ENCODE measurements at regions not wholly inside any gene's neighbourhood (a gene's known extent, or its start where the extent isn't known, plus 50 kb on each side); places are given as distances from the start of the nearest gene placed in this dataset.
A peak's percentile ranks its signal among the peaks of the same experiment; 100 is the strongest.

GRCh38 chr22:46090631-46091201 lies 59.6 kb upstream of the PPARA start:
- peak overlapping the region in 4 of 5 donors; percentile 20 to 89 (median 82) for H3K9ac ChIP-seq (ENCODE audit: low read length in 5 of 5)
- peaks cover 32 to 98% (median 97%) of the 10 kb centered on the region in 5 donors for H3K4me1 ChIP-seq (ENCODE audit: control insufficient read depth in 5 of 5, insufficient read depth in 5 of 5, low read length in 5 of 5)
- peak overlapping the region; percentile 99 for H3K27ac ChIP-seq (ENCODE audit: low read depth, low read length)
- no peaks in the 10 kb centered on the region for H3K9me3 ChIP-seq (ENCODE audit: control insufficient read depth in 5 of 5, low read length in 5 of 5)
- peaks cover 0 to 71% (median 42%) of the 10 kb centered on the region in 5 donors for H3K36me3 ChIP-seq (ENCODE audit: control insufficient read depth in 5 of 5, insufficient read depth in 5 of 5, low read length in 5 of 5)
- H3K27me3 ChIP-seq (ENCODE audit: control insufficient read depth in 5 of 5, insufficient read depth in 4 of 5, low read length in 5 of 5): no peaks in the 10 kb centered on the region
- H3K4me3 ChIP-seq (ENCODE audit: low read depth in 1 of 5, low read length in 5 of 5): peak overlapping the region in 2 of 5 donors; percentile 14 to 18

GRCh38 chr22:46091277-46091977 lies 58.9 kb upstream of the PPARA start:
- Histone ChIP-seq H3K4me3 (ENCODE audit: low read depth in 1 of 5, low read length in 5 of 5) (no peak overlapping the region), H3K9ac (ENCODE audit: low read length in 5 of 5) (peak overlapping the region in 2 of 5 donors; percentile 10 to 77), H3K27me3 (ENCODE audit: control insufficient read depth in 5 of 5, insufficient read depth in 4 of 5, low read length in 5 of 5) (no peaks in the 10 kb centered on the region), H3K9me3 (ENCODE audit: control insufficient read depth in 5 of 5, low read length in 5 of 5) (no peaks in the 10 kb centered on the region), H3K4me1 (ENCODE audit: control insufficient read depth in 5 of 5, insufficient read depth in 5 of 5, low read length in 5 of 5) (peaks cover 30 to 98% (median 97%) of the 10 kb centered on the region in 5 donors), H3K27ac (ENCODE audit: low read depth, low read length) (peak overlapping the region; percentile 99), H3K36me3 (ENCODE audit: control insufficient read depth in 5 of 5, insufficient read depth in 5 of 5, low read length in 5 of 5) (peaks cover 0 to 67% (median 42%) of the 10 kb centered on the region in 5 donors)

GRCh38 chr22:46092011-46092410 lies 58.3 kb upstream of the PPARA start:
- Histone ChIP-seq H3K9me3 (ENCODE audit: control insufficient read depth in 5 of 5, low read length in 5 of 5) (no peaks in the 10 kb centered on the region), H3K4me1 (ENCODE audit: control insufficient read depth in 5 of 5, insufficient read depth in 5 of 5, low read length in 5 of 5) (peaks cover 25 to 98% (median 97%) of the 10 kb centered on the region in 5 donors), H3K4me3 (ENCODE audit: low read depth in 1 of 5, low read length in 5 of 5) (peak overlapping the region in 1 of 5 donors; percentile 32), H3K36me3 (ENCODE audit: control insufficient read depth in 5 of 5, insufficient read depth in 5 of 5, low read length in 5 of 5) (peaks cover 0 to 62% (median 39%) of the 10 kb centered on the region in 5 donors), H3K27me3 (ENCODE audit: control insufficient read depth in 5 of 5, insufficient read depth in 4 of 5, low read length in 5 of 5) (no peaks in the 10 kb centered on the region), H3K27ac (ENCODE audit: low read depth, low read length) (peak overlapping the region; percentile 99), H3K9ac (ENCODE audit: low read length in 5 of 5) (peak overlapping the region in 1 of 5 donors; percentile 77)

- H3K4me1 ChIP-seq (ENCODE audit: control insufficient read depth in 5 of 5, insufficient read depth in 5 of 5, low read length in 5 of 5): peaks cover 19 to 98% (median 96%) of the 10 kb centered on the region in 5 donors
- H3K36me3 ChIP-seq (ENCODE audit: control insufficient read depth in 5 of 5, insufficient read depth in 5 of 5, low read length in 5 of 5): peaks cover 0 to 59% (median 39%) of the 10 kb centered on the region in 5 donors
- H3K9me3 ChIP-seq (ENCODE audit: control insufficient read depth in 5 of 5, low read length in 5 of 5): no peaks in the 10 kb centered on the region
- no peaks in the 10 kb centered on the region for H3K27me3 ChIP-seq (ENCODE audit: control insufficient read depth in 5 of 5, insufficient read depth in 4 of 5, low read length in 5 of 5)
- H3K27ac ChIP-seq (ENCODE audit: low read depth, low read length): peak overlapping the region; percentile 99
- peak overlapping the region in 2 of 5 donors; percentile 7 to 32 for H3K4me3 ChIP-seq (ENCODE audit: low read depth in 1 of 5, low read length in 5 of 5)
- peak overlapping the region in 4 of 5 donors; percentile 12 to 30 (median 23) for H3K9ac ChIP-seq (ENCODE audit: low read length in 5 of 5)
Observed at GRCh38 chr22:46092670-46093410, 57.5 kb upstream of the PPARA start.

- Histone ChIP-seq H3K27ac (ENCODE audit: low read depth, low read length) (peak overlapping the region; percentile 99), H3K36me3 (ENCODE audit: control insufficient read depth in 5 of 5, insufficient read depth in 5 of 5, low read length in 5 of 5) (peaks cover 0 to 66% (median 49%) of the 10 kb centered on the region in 5 donors), H3K27me3 (ENCODE audit: control insufficient read depth in 5 of 5, insufficient read depth in 4 of 5, low read length in 5 of 5) (no peaks in the 10 kb centered on the region)
Observed at GRCh38 chr22:46093796-46094195, 56.5 kb upstream of the PPARA start.

GRCh38 chr22:46094676-46095075 lies 55.6 kb upstream of the PPARA start:
- no peaks in the 10 kb centered on the region for H3K9me3 ChIP-seq (ENCODE audit: control insufficient read depth in 5 of 5, low read length in 5 of 5)
- peaks cover 0 to 65% (median 54%) of the 10 kb centered on the region in 5 donors for H3K36me3 ChIP-seq (ENCODE audit: control insufficient read depth in 5 of 5, insufficient read depth in 5 of 5, low read length in 5 of 5)
- peaks cover 9 to 97% (median 95%) of the 10 kb centered on the region in 5 donors for H3K4me1 ChIP-seq (ENCODE audit: control insufficient read depth in 5 of 5, insufficient read depth in 5 of 5, low read length in 5 of 5)
- peak overlapping the region in 2 of 5 donors; percentile 55 to 71 for H3K9ac ChIP-seq (ENCODE audit: low read length in 5 of 5)
- no peak overlapping the region for H3K4me3 ChIP-seq (ENCODE audit: low read depth in 1 of 5, low read length in 5 of 5)
- peak overlapping the region; percentile 99 for H3K27ac ChIP-seq (ENCODE audit: low read depth, low read length)
- H3K27me3 ChIP-seq (ENCODE audit: control insufficient read depth in 5 of 5, insufficient read depth in 4 of 5, low read length in 5 of 5): no peaks in the 10 kb centered on the region

More at GRCh38 chr22:46093796-46094195, 56.5 kb upstream of the PPARA start:
- Histone ChIP-seq H3K9ac (ENCODE audit: low read length in 5 of 5) (no peak overlapping the region), H3K4me1 (ENCODE audit: control insufficient read depth in 5 of 5, insufficient read depth in 5 of 5, low read length in 5 of 5) (peaks cover 17 to 97% (median 96%) of the 10 kb centered on the region in 5 donors), H3K4me3 (ENCODE audit: low read depth in 1 of 5, low read length in 5 of 5) (no peak overlapping the region), H3K9me3 (ENCODE audit: control insufficient read depth in 5 of 5, low read length in 5 of 5) (no peaks in the 10 kb centered on the region)

- Histone ChIP-seq H3K9me3 (ENCODE audit: control insufficient read depth in 5 of 5, low read length in 5 of 5) (no peaks in the 10 kb centered on the region), H3K4me1 (ENCODE audit: control insufficient read depth in 5 of 5, insufficient read depth in 5 of 5, low read length in 5 of 5) (peaks cover 8 to 94% (median 88%) of the 10 kb centered on the region in 5 donors), H3K9ac (ENCODE audit: low read length in 5 of 5) (peak overlapping the region in 1 of 5 donors; percentile 2), H3K27ac (ENCODE audit: low read depth, low read length) (peak overlapping the region; percentile 40), H3K27me3 (ENCODE audit: control insufficient read depth in 5 of 5, insufficient read depth in 4 of 5, low read length in 5 of 5) (no peaks in the 10 kb centered on the region), H3K36me3 (ENCODE audit: control insufficient read depth in 5 of 5, insufficient read depth in 5 of 5, low read length in 5 of 5) (peaks cover 0 to 70% (median 60%) of the 10 kb centered on the region in 5 donors), H3K4me3 (ENCODE audit: low read depth in 1 of 5, low read length in 5 of 5) (no peak overlapping the region)
Observed at GRCh38 chr22:46096051-46096450, 54.3 kb upstream of the PPARA start.

- no peaks in the 10 kb centered on the region for H3K27me3 ChIP-seq (ENCODE audit: control insufficient read depth in 5 of 5, insufficient read depth in 4 of 5, low read length in 5 of 5)
- H3K36me3 ChIP-seq (ENCODE audit: control insufficient read depth in 5 of 5, insufficient read depth in 5 of 5, low read length in 5 of 5): peaks cover 0 to 70% (median 60%) of the 10 kb centered on the region in 5 donors
- no peaks in the 10 kb centered on the region for H3K9me3 ChIP-seq (ENCODE audit: control insufficient read depth in 5 of 5, low read length in 5 of 5)
- peak overlapping the region in 2 of 5 donors; percentile 36 to 41 for H3K9ac ChIP-seq (ENCODE audit: low read length in 5 of 5)
- peak overlapping the region; percentile 40 for H3K27ac ChIP-seq (ENCODE audit: low read depth, low read length)
- H3K4me1 ChIP-seq (ENCODE audit: control insufficient read depth in 5 of 5, insufficient read depth in 5 of 5, low read length in 5 of 5): peaks cover 6 to 90% (median 88%) of the 10 kb centered on the region in 5 donors
- no peak overlapping the region for H3K4me3 ChIP-seq (ENCODE audit: low read depth in 1 of 5, low read length in 5 of 5)
Observed at GRCh38 chr22:46096706-46097230, 53.6 kb upstream of the PPARA start.

GRCh38 chr22:46097268-46097900 lies 52.9 kb upstream of the PPARA start:
- H3K36me3 ChIP-seq (ENCODE audit: control insufficient read depth in 5 of 5, insufficient read depth in 5 of 5, low read length in 5 of 5): peaks cover 0 to 71% (median 63%) of the 10 kb centered on the region in 5 donors
- no peak overlapping the region for H3K4me3 ChIP-seq (ENCODE audit: low read depth in 1 of 5, low read length in 5 of 5)
- no peaks in the 10 kb centered on the region for H3K27me3 ChIP-seq (ENCODE audit: control insufficient read depth in 5 of 5, insufficient read depth in 4 of 5, low read length in 5 of 5)
- H3K9me3 ChIP-seq (ENCODE audit: control insufficient read depth in 5 of 5, low read length in 5 of 5): no peaks in the 10 kb centered on the region
- H3K9ac ChIP-seq (ENCODE audit: low read length in 5 of 5): peak overlapping the region in 2 of 5 donors; percentile 36 to 41
- peaks cover 6 to 90% (median 88%) of the 10 kb centered on the region in 5 donors for H3K4me1 ChIP-seq (ENCODE audit: control insufficient read depth in 5 of 5, insufficient read depth in 5 of 5, low read length in 5 of 5)
- H3K27ac ChIP-seq (ENCODE audit: low read depth, low read length): peak overlapping the region; percentile 37

Measured in subcutaneous abdominal adipose tissue (tissue), 5 donors.